HCT116 (cell line): ENCODE measurements at regions not wholly inside any gene's neighbourhood (a gene's known extent, or its start where the extent isn't known, plus 50 kb on each side); places are given as distances from the start of the nearest gene placed in this dataset.

Experiments
- ATAC-seq: fragments of 200-7000 bp; cut with Tn5 transposase; 2 replicates; pipeline ENCODE4 v1.9.1; 2020; ENCODE audit warnings: mild to moderate bottlenecking, moderate library complexity
- BruUV-seq: library from RNA; stranded (reverse); fragments of 400-500 nt; replicated peaks from 2 replicates; lab custom pipeline; 2021; lab: Mats Ljungman, UMichigan
- CTCF ChIA-PET: fragments of 300-600 bp; sonication (Branson Sonifier 250); formaldehyde crosslinking; loops from one replicate; lab custom pipeline; 2021; ENCODE audit warnings: antibody characterized with exemption; lab: Charles Lee
- POLR2A ChIA-PET: fragments of 300-600, 350-600 bp; sonication (Branson Sonifier 250); formaldehyde crosslinking; loops from one replicate; lab custom pipeline; 2021; ENCODE audit warnings: antibody characterized with exemption; lab: Charles Lee
- RAD21 ChIA-PET, 2 experiments: fragments of 300-600 bp; sonication (Branson Sonifier 250); formaldehyde crosslinking; loops; one replicate each; lab custom pipeline; 2023; ENCODE audit warnings: low total read pairs in 2 of 2; ENCODE audit not compliant: uncharacterized antibody in 2 of 2, unreplicated experiment in 2 of 2, low non-redundant PET in 1 of 2; lab: Charles Lee
- DNase-seq: peaks from one replicate; pipeline ENCODE4 v3.0.0-alpha.2; 2010; ENCODE audit warnings: low read depth, low spot score
- H2AFZ ChIP-seq: fragments of 200-600 bp; shearing (Covaris generic), sonication (generic); 2 replicates; pipeline ENCODE4 v1.6.1; 2017; ENCODE audit warnings: low read depth, mixed run types, mixed read lengths, antibody characterized with exemption, low read length; ENCODE audit not compliant: poor library complexity, severe bottlenecking
- H3K27ac ChIP-seq: 2 replicates; pipeline ENCODE4 v1.5.1; 2012; ENCODE audit warnings: low read depth, low read length
- H3K27me3 ChIP-seq: fragments of 200-600 bp; sonication (generic); 2 replicates; pipeline ENCODE4 v1.6.1; 2016; ENCODE audit warnings: mixed run types, low read length, mixed read lengths; ENCODE audit not compliant: insufficient read depth
- H3K36me3 ChIP-seq, 2 experiments: fragments of 200-500 bp in 1 of 2; fragments of 200-600 bp in 1 of 2; sonication (Bioruptor generic) in 1 of 2; sonication (generic) in 1 of 2; 2 replicates each; pipeline versions ENCODE4 v1.5.1 to v1.6.1; 2014 to 2016; ENCODE audit warnings: low read length in 2 of 2, inconsistent platforms in 1 of 2, mixed read lengths in 1 of 2, mixed run types in 1 of 2; ENCODE audit not compliant: insufficient read depth in 2 of 2, control insufficient read depth in 1 of 2
- H3K4me1 ChIP-seq, 2 experiments: fragments of 200-600 bp in 1 of 2; sonication (generic) in 1 of 2; 2 replicates each; pipeline versions ENCODE4 v1.5.1 to v1.6.1; 2012 to 2017; ENCODE audit warnings: low read length in 2 of 2, inconsistent platforms in 1 of 2, mild to moderate bottlenecking in 1 of 2, mixed read lengths in 1 of 2, mixed run types in 1 of 2, moderate library complexity in 1 of 2; ENCODE audit not compliant: insufficient read depth in 2 of 2, control insufficient read depth in 1 of 2
- H3K4me2 ChIP-seq: fragments of 200-600 bp; sonication (generic); 2 replicates; pipeline ENCODE4 v1.6.1; 2017; ENCODE audit warnings: mixed run types, low read length, mixed read lengths
- H3K4me3 ChIP-seq, 2 experiments: fragments of 200-600 bp in 1 of 2; sonication (generic) in 1 of 2; replicated peaks in 1 of 2; 2 replicates each; pipeline ENCODE4 v1.5.1; 2011 to 2016; ENCODE audit warnings: low read length in 2 of 2, control low read depth in 1 of 2, low read depth in 1 of 2, mild to moderate bottlenecking in 1 of 2, mixed read lengths in 1 of 2, mixed run types in 1 of 2
- H3K79me2 ChIP-seq: fragments of 200-600 bp; sonication (generic); 2 replicates; pipeline ENCODE4 v1.6.1; 2017; ENCODE audit warnings: mild to moderate bottlenecking, mixed run types, low read length, moderate library complexity, mixed read lengths; ENCODE audit not compliant: insufficient read depth
- H3K9ac ChIP-seq: fragments of 200-600 bp; sonication (generic); 2 replicates; pipeline ENCODE4 v1.6.1; 2016; ENCODE audit warnings: low read length, mixed read lengths
- H3K9me2 ChIP-seq: fragments of 200-600 bp; sonication (generic), shearing (Covaris generic); 2 replicates; pipeline ENCODE4 v1.6.1; 2017; ENCODE audit warnings: mixed run types, mild to moderate bottlenecking, moderate library complexity; ENCODE audit not compliant: insufficient read depth
- H3K9me3 ChIP-seq, 2 experiments: fragments of 200-500 bp in 1 of 2; fragments of 200-600 bp in 1 of 2; sonication (Bioruptor generic) in 1 of 2; sonication (generic) in 1 of 2; 2 replicates each; pipeline ENCODE4 v1.6.1; 2014 to 2017; ENCODE audit warnings: low read length in 2 of 2, mixed read lengths in 2 of 2, inconsistent platforms in 1 of 2, low read depth in 1 of 2, mild to moderate bottlenecking in 1 of 2, mixed run types in 1 of 2, moderate library complexity in 1 of 2; ENCODE audit not compliant: control insufficient read depth in 1 of 2, insufficient read depth in 1 of 2
- H4K20me1 ChIP-seq: fragments of 200-600 bp; sonication (generic), shearing (Covaris generic); 2 replicates; pipeline ENCODE4 v1.6.1; 2017; ENCODE audit warnings: mixed run types, mild to moderate bottlenecking, moderate library complexity; ENCODE audit not compliant: insufficient read depth
- CBX3 ChIP-seq: IDR thresholded peaks from 2 replicates; pipeline ENCODE4 v1.6.1; 2012; ENCODE audit warnings: low read depth
- ELF1 ChIP-seq: IDR thresholded peaks from 2 replicates; pipeline ENCODE4 v1.6.1; 2012; ENCODE audit warnings: low read depth, borderline replicate concordance
- FOSL1 ChIP-seq: IDR thresholded peaks from 2 replicates; pipeline ENCODE4 v1.6.1; 2012; ENCODE audit warnings: low read depth
- SP1 ChIP-seq: IDR thresholded peaks from 2 replicates; pipeline ENCODE4 v1.6.1; 2012; ENCODE audit warnings: low read depth
- YY1 ChIP-seq: IDR thresholded peaks from 2 replicates; pipeline ENCODE4 v1.6.1; 2011; ENCODE audit warnings: low read length, low read depth, moderate library complexity, mild to moderate bottlenecking; ENCODE audit not compliant: insufficient replicate concordance; ENCODE audit errors: extremely low read depth
- ZNF274 ChIP-seq: fragments of 200-500 bp; sonication (Bioruptor generic); IDR thresholded peaks from 2 replicates; pipeline ENCODE4 v1.6.1; 2014; ENCODE audit warnings: mild to moderate bottlenecking, low read depth, low read length, inconsistent platforms
- intact Hi-C: fragments of 100-400 bp; cut with micrococcal nuclease; formaldehyde crosslinking; loops from 2 replicates; pipeline ENCODE4 v1.10.0; 2022
- TF ChIP-seq, protein P1 (sequence below): IDR thresholded peaks from 2 replicates; pipeline ENCODE4 v1.6.1; 2011; ENCODE audit warnings: mild to moderate bottlenecking, low read length, moderate library complexity; ENCODE audit not compliant: insufficient replicate concordance; ENCODE audit errors: extremely low read depth
- TF ChIP-seq, protein P2 (sequence below): IDR thresholded peaks from 2 replicates; pipeline ENCODE4 v1.6.1; 2012; ENCODE audit warnings: low read depth
- TF ChIP-seq, protein P3 (sequence below): IDR thresholded peaks from 2 replicates; pipeline ENCODE4 v1.6.1; 2012

DNA sequence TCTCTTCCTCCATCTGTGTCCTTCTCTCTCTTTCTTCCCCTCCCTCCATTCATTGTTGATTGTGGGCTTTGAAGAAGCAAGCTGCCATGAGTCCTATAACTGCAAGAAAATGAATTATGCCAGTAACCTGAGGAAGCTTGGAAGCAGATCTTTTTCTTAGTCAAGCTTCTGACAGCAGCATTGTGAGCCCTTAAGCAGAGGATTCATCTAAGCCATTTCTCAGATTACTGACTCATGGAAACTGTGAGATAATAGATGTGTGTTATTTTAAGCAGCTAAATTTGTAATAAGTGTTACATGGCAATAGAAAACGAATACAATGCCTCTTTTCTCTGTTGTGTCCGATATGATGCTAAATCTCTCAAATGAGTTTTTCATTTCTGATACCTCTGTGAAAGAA, 1109.7 kb downstream of the CDH11 start:
- no peak overlapping the region for H3K4me2 ChIP-seq
- H3K36me3 ChIP-seq = no peaks in the 10 kb centered on the region
- H3K27ac ChIP-seq = no peak overlapping the region
- ChIA-PET POLR2A (no interaction called here), CTCF (no interaction called here), RAD21 (no interaction called here)
- intact Hi-C loops = no loop called here
- H3K4me3 ChIP-seq = no peak overlapping the region
- H3K27me3 ChIP-seq = no peaks in the 10 kb centered on the region
- H2AFZ ChIP-seq = no peak overlapping the region
- DNase-seq (no peak), ATAC-seq (no peak)
- TF ChIP-seq, protein P1, sequence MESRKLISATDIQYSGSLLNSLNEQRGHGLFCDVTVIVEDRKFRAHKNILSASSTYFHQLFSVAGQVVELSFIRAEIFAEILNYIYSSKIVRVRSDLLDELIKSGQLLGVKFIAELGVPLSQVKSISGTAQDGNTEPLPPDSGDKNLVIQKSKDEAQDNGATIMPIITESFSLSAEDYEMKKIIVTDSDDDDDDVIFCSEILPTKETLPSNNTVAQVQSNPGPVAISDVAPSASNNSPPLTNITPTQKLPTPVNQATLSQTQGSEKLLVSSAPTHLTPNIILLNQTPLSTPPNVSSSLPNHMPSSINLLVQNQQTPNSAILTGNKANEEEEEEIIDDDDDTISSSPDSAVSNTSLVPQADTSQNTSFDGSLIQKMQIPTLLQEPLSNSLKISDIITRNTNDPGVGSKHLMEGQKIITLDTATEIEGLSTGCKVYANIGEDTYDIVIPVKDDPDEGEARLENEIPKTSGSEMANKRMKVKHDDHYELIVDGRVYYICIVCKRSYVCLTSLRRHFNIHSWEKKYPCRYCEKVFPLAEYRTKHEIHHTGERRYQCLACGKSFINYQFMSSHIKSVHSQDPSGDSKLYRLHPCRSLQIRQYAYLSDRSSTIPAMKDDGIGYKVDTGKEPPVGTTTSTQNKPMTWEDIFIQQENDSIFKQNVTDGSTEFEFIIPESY = no peak
- no peak for TF ChIP-seq CBX3
- no peak for TF ChIP-seq FOSL1
- TF ChIP-seq, protein P2, sequence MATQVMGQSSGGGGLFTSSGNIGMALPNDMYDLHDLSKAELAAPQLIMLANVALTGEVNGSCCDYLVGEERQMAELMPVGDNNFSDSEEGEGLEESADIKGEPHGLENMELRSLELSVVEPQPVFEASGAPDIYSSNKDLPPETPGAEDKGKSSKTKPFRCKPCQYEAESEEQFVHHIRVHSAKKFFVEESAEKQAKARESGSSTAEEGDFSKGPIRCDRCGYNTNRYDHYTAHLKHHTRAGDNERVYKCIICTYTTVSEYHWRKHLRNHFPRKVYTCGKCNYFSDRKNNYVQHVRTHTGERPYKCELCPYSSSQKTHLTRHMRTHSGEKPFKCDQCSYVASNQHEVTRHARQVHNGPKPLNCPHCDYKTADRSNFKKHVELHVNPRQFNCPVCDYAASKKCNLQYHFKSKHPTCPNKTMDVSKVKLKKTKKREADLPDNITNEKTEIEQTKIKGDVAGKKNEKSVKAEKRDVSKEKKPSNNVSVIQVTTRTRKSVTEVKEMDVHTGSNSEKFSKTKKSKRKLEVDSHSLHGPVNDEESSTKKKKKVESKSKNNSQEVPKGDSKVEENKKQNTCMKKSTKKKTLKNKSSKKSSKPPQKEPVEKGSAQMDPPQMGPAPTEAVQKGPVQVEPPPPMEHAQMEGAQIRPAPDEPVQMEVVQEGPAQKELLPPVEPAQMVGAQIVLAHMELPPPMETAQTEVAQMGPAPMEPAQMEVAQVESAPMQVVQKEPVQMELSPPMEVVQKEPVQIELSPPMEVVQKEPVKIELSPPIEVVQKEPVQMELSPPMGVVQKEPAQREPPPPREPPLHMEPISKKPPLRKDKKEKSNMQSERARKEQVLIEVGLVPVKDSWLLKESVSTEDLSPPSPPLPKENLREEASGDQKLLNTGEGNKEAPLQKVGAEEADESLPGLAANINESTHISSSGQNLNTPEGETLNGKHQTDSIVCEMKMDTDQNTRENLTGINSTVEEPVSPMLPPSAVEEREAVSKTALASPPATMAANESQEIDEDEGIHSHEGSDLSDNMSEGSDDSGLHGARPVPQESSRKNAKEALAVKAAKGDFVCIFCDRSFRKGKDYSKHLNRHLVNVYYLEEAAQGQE = no peak
- TF ChIP-seq ZNF274 = no peak
- no peak for TF ChIP-seq ELF1
- no peak for TF ChIP-seq YY1
- TF ChIP-seq, protein P3, sequence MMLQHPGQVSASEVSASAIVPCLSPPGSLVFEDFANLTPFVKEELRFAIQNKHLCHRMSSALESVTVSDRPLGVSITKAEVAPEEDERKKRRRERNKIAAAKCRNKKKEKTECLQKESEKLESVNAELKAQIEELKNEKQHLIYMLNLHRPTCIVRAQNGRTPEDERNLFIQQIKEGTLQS = no peak
- TF ChIP-seq SP1 = no peak
- no peaks in the 10 kb centered on the region for H3K9me2 ChIP-seq
- no peaks in the 10 kb centered on the region for H3K4me1 ChIP-seq
- H3K79me2 ChIP-seq = no peaks in the 10 kb centered on the region
- H3K9me3 ChIP-seq = peaks cover 0 to 31% of the 10 kb centered on the region in 2 experiments; a peak in 2 of 4 replicates
- H3K9ac ChIP-seq = no peak overlapping the region
- H4K20me1 ChIP-seq = no peaks in the 10 kb centered on the region
- BruUV-seq = no TSS peak
